ENCODE measurements at regions not wholly inside any gene's neighbourhood (a gene's known extent, or its start where the extent isn't known, plus 50 kb on each side); places are given as distances from the start of the nearest gene placed in this dataset.

- no peak for DNase-seq (ENCODE audit: low spot score)
- TF ChIP-seq CTCF (IDR thresholded peaks at IDR 0.05; ENCODE audit: extremely low read depth, insufficient read depth, missing control alignments): no peak
- in situ Hi-C loops (cut with MboI; ENCODE audit: low pct_unique_long_range_greater_than_20kb, low sequenced_read_pairs, unreplicated experiment): no loop called here
Measured at GRCh38 chr20:55919319-55919718, 86.0 kb downstream of the CBLN4 start.

- DNase-seq (ENCODE audit: low spot score): no peak
- in situ Hi-C loops (cut with MboI; ENCODE audit: low pct_unique_long_range_greater_than_20kb, low sequenced_read_pairs, unreplicated experiment): no loop called here
- TF ChIP-seq CTCF (IDR thresholded peaks at IDR 0.05; ENCODE audit: extremely low read depth, insufficient read depth, missing control alignments): no peak
Measured at GRCh38 chr20:55918471-55918870, 86.8 kb downstream of the CBLN4 start.

GRCh38 chr20:55893031-55893430 lies 112.3 kb downstream of the CBLN4 start:
- in situ Hi-C loops (cut with MboI; ENCODE audit: low pct_unique_long_range_greater_than_20kb, low sequenced_read_pairs, unreplicated experiment): no loop called here
- no peak for TF ChIP-seq CTCF (IDR thresholded peaks at IDR 0.05; ENCODE audit: extremely low read depth, insufficient read depth, missing control alignments)
- no peak for DNase-seq (ENCODE audit: low spot score)

- no peak for DNase-seq (ENCODE audit: low spot score)
- in situ Hi-C loops (cut with MboI; ENCODE audit: low pct_unique_long_range_greater_than_20kb, low sequenced_read_pairs, unreplicated experiment): no loop called here
- no peak for TF ChIP-seq CTCF (IDR thresholded peaks at IDR 0.05; ENCODE audit: extremely low read depth, insufficient read depth, missing control alignments)
Measured at GRCh38 chr20:55888685-55889084, 116.6 kb downstream of the CBLN4 start.

- no peak for DNase-seq (ENCODE audit: low spot score)
- in situ Hi-C loops (cut with MboI; ENCODE audit: low pct_unique_long_range_greater_than_20kb, low sequenced_read_pairs, unreplicated experiment): no loop called here
- TF ChIP-seq CTCF (IDR thresholded peaks at IDR 0.05; ENCODE audit: extremely low read depth, insufficient read depth, missing control alignments): no peak
Measured at GRCh38 chr20:55882910-55883309, 122.4 kb downstream of the CBLN4 start.

- DNase-seq (ENCODE audit: low spot score): no peak
- in situ Hi-C loops (cut with MboI; ENCODE audit: low pct_unique_long_range_greater_than_20kb, low sequenced_read_pairs, unreplicated experiment): no loop called here
- TF ChIP-seq CTCF (IDR thresholded peaks at IDR 0.05; ENCODE audit: extremely low read depth, insufficient read depth, missing control alignments): no peak
Measured at GRCh38 chr20:55882286-55882685, 123.0 kb downstream of the CBLN4 start.

- no peak for TF ChIP-seq CTCF (IDR thresholded peaks at IDR 0.05; ENCODE audit: extremely low read depth, insufficient read depth, missing control alignments)
- in situ Hi-C loops (cut with MboI; ENCODE audit: low pct_unique_long_range_greater_than_20kb, low sequenced_read_pairs, unreplicated experiment): no loop called here
- no peak for DNase-seq (ENCODE audit: low spot score)
Measured at GRCh38 chr20:55881204-55881603, 124.1 kb downstream of the CBLN4 start.

Data from GM13977 (cell line).